ENCODE measurements at regions not wholly inside any gene's neighbourhood (a gene's known extent, or its start where the extent isn't known, plus 50 kb on each side); places are given as distances from the start of the nearest gene placed in this dataset.

DNA sequence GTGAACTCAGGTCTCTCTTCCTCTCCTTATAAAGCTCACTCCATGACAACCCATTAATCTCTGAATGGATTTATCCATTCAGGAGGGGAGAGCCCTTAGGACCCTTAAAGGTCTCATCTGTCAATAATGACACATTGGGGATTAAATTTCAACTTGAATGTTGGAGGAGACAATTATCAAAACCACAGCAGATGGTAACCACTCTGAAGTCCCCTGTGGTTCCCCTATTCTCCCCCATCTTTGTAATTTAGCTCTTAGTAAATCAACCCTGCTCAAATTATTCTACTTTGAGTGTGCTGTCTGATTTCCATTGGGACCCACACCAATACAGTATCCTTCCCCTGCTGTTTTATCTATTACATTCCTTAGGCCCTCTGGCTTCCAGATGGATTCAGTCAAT is 72.0 kb upstream of the RAI14 start:
- DNase-seq (ENCODE audit: low spot score): no peak

DNA sequence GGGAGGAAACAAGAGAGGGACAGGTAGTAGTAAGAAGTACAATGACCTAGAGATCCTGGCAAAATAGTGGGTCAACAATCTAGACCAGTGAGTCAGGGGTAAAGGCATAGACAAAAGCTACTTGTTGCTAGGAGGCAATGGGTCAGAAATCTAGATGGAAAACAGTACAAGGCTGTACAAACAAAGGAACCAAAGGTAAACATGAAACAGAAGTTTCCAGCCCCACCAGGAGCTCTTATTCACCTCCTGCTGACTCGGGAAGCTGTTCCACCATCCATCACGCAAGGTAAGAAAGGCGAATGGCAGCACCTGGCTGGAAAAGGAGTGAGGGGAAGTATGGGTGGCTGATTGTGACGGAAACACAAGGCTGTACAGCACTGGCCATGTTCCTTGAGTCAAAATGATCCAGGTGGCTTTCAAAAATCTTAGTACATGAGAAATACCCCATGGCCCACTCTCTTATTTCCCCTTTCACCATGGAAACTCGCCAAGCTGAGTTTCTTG is 70.5 kb upstream of the RAI14 start:
- DNase-seq (ENCODE audit: low spot score): no peak

DNA sequence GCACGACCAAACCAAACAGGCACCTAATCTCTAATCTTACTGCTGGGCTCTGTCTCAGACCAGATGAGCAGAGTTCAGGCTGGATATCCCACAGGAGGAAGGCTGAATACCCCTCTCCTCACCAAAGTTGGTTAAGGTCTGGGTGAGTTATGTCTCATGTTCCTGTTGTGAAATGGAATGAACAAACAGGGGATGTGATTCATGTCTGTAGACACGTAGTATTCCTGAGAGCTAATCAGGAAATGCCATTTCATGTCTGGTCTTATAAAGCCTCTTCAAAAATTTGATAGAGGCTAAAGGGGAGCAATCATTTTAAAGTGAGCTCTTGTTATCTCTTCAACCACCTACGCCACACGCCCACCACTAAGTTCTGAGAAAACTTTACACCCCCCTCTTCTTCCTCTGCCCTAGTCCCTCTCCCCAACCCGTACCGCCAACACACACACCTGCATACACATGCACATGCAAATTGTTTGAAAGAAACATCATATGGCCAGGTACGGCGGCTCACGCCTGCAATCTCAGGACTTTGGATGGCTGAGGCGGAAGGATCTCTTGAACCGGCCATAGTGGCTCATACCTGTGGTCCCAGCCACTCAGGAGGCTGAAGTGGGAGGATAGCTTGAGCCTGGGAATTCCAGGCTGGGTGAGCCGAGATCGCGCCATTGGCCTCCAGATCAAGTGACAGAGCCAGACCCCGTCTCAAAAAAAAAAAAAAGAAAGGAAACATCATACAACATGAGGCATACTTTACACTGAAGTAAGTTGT is 69.8 kb upstream of the RAI14 start:
- DNase-seq (ENCODE audit: low spot score): no peak

DNA sequence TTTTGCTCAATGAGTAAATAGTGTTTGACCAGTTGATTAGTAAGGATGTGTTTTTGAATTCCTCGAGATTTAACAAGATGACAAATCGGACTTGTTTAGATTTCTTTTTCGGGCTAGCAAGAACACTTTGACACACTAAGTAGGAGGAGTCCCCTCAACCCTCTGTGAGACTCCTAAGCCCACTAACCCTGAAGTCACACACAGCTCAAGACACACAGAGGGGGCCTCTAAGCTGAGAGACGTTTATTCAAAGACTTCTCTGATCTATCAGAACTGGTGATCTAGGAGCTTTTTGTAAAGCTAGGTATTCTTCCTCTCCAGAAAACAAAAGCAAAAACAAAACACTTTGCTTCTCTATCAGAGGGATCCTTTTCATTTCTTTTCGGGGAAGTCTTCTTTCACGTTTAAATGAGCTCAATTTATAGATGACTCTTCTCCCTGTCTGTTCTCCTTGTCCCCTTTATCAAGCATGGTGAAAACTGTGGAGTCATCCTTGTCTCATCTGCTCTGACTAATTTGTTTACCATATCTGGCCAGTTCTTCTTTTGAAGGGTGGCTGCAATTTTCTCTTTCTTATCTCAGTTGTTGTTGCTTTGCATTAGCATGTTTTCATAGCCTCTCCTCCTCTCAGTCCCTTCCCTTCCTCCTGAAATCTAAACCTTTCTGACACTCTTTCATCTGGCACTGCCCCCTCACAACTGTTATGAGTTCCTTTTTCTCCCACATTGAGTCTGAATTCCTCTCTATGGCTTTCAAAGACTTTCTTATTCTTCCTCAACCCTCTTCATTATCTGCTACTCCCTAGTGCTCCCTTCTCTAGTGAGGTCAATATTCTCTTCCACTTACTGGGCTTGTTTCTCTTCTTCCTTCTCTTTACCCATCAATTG is 68.5 kb upstream of the RAI14 start:
- DNase-seq (ENCODE audit: low spot score): no peak

DNA sequence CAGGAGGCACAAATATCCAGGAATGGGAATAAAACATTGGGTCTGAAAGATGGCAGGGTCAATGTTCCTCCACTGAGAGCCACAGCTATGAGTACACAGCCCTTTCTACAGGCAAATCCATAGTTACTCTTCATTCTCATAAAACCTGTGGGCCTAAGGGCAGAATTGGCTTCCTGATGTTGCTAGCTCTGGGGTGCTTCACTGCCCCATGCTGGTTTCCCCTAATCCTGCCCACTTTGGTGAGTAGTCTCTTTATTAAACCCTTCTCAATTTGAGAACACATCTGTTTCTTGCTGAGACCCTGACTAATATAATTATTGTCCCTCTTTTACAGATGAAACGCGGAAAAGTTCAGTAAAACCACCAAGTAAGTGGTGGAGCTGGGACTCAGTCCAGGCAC is 66.3 kb upstream of the RAI14 start:
- DNase-seq (ENCODE audit: low spot score): no peak

DNA sequence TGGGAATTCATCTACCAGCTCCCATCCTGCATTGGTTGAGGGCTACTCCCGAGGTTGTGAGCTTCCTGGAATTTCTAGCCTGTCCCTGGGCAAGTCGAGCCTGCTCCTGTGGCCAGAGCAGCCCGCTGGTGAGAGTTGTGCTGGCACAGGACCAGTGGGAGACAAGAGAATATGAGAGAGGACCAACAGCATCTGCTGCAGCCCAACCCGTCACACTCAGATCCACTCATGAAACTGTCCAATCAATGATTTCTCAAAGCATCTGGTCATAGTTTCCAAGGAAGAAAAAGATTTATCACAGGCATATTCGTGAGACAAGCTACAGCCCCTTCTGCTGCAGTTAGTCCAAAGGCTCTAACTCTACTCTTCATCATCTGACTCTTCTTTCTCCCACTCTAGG is 64.4 kb upstream of the RAI14 start:
- no peak for DNase-seq (ENCODE audit: low spot score)

DNA sequence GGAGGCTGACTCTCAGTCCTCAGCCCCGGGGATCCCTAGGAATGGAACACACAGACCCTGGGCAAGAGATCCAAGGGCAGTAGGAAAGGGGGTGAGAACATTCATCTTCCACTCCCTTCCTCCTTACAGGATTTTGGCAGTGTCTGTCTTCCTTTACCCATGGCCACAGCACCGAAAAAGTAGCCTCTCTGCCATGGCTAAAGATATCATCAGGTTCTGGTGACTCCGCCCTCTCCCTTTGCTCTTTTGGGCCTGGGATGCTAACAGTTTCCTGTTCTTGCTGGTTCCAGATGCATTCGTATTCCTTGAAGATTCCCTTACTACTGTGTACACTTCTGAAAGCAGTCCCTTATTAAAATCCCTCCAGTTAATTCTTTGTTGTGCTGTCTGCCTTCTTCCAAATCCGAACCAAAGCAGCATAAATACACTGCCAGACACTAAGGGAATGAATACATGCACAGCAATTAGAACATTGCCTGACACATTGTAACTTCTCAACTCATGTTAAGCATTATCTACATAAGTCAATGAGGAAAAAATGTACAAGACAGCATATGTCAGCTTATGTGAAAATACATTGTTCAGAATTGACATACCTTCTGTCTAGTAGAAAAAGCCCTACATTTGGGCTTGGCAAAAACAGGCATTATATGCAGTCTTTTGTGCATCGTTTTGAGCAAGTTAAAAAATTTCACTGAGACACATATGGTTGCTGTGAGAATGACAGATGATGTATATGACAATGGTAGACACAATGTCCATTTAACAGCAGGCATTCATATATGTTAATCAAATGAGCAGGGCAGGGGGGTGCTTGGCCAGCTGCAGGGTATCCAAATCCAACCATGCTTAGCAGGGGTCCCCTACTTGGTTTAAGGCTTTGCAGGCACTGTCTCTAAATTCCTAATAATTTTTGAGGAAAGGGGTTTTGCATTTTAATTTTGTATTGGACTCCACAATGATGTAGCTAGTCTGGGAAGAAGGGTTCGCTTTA is 58.8 kb upstream of the RAI14 start:
- peak; percentile 26 for DNase-seq (ENCODE audit: low spot score)

DNA sequence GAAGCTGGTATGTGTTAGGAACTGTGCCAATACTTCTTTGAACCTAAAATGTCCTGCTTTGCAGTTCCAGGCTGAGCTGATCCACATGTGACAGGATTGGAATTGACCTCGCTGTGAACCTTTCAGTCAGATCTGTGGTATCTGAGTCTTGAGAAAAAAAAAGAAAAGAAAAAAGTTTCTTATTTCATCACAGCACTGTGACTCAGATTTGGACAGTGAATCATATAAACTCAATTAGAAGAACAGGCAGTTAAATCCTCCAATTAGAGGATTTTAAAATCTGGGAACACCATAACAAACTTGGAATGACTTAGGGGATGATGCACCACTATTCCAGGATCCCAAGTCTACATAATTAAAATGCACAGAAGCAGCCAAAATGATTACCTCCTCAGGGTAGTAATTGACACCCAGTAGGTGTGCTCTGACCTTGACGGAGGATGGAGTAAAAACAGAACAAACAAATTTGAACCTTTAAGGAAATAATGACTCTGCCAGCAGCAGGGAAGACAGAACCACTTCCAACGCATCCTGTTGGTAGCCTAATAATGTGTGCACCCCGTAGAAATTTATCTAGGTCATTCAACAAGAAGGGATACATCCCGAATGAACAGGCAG is 57.8 kb upstream of the RAI14 start:
- no peak for DNase-seq (ENCODE audit: low spot score)

DNA sequence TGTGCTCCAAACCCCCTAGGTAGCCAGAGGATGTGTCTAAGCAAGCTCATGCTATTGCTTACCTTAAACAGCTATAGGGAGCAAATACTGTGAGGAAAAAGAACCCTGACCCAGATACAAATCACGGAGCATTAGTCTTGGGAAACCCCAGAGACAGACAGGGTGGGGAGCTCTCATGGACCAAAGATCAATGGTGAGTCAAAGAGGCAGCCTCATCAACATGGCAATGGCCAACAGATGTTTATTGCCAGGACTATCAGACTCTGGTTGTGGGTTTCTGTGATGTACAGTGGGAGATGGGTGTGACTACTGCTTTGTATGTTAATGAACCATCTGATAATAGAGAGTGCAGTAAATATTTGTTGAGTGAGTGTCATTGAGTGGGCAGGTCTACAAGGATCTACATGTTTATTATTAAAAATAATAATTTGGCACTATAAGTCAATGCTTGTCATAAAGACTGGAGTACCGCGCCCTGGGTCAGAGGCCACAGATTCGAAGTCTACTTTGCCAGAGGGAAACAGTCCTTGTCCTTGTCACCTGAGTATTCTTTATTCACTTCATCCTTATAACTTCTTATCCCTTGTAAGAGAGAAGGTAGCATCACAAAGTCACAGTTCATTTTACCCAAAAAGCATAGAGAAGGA is 56.5 kb upstream of the RAI14 start:
- DNase-seq (ENCODE audit: low spot score): peak; percentile 33

DNA sequence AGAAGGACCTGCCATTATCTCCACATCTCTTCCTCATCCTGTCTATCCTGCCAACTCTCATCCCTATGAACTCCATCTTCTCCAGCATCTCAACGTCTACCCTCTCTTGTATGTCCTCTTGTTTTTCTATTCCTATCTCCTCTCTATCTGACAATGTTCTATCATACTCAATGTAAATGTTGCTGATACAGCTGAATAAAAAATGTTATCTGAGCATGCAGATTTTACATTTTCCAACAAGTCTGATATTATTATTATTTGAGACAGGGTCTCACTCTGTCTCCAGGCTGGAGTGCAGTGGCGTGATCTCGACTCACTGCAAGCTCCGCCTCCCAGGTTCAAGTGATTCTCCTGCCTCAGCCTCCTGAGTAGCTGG is 56.0 kb upstream of the RAI14 start:
- no peak for DNase-seq (ENCODE audit: low spot score)

DNA sequence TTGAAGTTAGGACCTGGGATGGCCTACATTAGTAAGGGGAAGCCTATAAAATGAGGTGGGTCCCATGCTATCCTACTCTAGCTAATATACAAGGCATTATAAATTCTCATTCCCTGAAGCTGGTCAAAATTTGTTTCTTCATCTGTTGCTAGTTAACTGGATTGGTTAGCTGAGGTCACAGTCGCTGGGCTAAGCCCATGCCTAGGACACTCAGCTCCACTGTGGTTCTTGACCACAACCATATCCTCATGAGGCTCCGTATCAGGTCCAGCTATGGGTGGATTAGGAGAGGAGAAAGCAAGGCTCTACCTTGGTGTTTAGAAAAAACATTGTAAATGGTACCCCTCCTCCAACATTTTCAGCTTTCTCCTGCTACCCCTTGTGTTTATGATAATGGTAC is 52.8 kb upstream of the RAI14 start:
- no peak for DNase-seq (ENCODE audit: low spot score)

DNA sequence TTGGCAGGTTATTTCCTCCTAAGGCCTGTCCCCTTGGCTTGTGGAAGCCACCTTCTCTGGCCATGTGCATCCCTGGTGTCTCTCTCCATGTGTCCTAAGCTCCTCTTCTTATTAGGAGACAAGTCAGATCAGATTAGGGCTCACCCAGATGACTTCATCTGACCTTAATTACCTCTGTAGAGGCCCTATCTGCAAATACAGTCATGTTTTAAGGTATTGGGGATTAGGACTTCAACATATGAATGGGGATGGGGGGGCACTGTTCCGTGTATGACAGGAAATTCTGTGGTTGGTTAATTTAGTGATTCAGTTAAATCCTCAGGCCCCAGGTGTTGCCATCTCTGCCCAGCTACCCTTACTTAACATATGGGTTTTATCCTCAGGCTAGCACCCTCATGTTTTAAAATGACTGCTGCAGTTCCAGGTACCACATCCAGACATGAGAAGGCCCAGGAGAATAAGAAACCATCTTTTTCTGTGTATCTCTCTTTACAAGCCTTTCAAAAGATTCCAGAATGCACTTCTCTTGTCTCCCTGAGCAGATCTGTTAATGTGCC is 51.9 kb upstream of the RAI14 start:
- no peak for DNase-seq (ENCODE audit: low spot score)

DNA sequence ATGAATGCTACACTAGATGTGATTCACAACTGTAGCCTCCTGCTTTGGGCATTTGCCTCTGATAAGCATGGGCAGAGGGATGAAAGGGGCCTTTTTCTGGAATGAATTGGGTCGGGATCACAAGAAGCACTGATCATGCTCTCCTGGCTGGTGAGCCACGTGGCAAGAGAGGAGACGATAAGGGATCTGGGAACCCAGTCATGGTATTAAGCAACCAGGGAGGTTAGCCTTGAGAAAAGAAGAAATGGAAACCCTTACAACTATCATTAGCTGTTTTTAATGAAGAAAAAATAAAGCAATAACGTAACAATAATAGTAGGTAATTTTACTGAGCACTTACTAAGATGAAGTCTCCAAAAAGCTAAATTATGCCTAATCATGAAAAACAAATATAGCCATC is 50.0 kb upstream of the RAI14 start:
- no peak for DNase-seq (ENCODE audit: low spot score)

Data from mesenteric fat pad (tissue), 1 donor.